Retinal pigment epithelial cell (primary cell): ENCODE measurements at regions not wholly inside any gene's neighbourhood (a gene's known extent, or its start where the extent isn't known, plus 50 kb on each side); places are given as distances from the start of the nearest gene placed in this dataset.

ENCODE experiments used
- DNase-seq: peaks from one replicate; pipeline ENCODE4 v3.0.0-alpha.2; 2010; ENCODE audit warnings: low read depth
- H3K4me3 ChIP-seq: 2 replicates; pipeline ENCODE4 v1.5.1; 2011; ENCODE audit warnings: mild to moderate bottlenecking, low read length, control low read depth, moderate library complexity
- TF ChIP-seq, protein P1 (sequence below): conservative IDR thresholded peaks from 2 replicates; pipeline ENCODE4 v1.5.1; 2011; ENCODE audit warnings: low read depth, low read length, control low read depth, inconsistent platforms

DNA sequence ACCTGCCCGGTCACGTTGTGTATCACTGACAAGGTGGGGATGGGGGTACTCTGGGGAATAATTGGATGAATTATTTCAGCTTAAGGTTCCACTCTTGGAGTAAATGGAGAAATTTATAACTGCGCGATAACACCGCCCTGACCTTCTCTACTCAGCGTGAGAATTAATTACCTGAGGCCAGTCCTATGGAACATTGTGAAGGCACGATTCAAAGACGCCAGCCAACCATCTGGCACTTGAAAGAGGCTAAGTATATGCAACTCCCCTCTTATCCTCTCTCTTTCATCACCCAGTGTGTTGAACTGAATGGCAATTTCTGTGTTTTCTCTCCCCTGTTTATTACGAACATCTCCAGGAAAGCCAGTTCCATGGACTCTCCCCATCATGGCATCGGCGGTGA lies 235.5 kb upstream of the TUT7 start:
- TF ChIP-seq, protein P1, sequence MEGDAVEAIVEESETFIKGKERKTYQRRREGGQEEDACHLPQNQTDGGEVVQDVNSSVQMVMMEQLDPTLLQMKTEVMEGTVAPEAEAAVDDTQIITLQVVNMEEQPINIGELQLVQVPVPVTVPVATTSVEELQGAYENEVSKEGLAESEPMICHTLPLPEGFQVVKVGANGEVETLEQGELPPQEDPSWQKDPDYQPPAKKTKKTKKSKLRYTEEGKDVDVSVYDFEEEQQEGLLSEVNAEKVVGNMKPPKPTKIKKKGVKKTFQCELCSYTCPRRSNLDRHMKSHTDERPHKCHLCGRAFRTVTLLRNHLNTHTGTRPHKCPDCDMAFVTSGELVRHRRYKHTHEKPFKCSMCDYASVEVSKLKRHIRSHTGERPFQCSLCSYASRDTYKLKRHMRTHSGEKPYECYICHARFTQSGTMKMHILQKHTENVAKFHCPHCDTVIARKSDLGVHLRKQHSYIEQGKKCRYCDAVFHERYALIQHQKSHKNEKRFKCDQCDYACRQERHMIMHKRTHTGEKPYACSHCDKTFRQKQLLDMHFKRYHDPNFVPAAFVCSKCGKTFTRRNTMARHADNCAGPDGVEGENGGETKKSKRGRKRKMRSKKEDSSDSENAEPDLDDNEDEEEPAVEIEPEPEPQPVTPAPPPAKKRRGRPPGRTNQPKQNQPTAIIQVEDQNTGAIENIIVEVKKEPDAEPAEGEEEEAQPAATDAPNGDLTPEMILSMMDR: no peak
- DNase-seq: no peak
- no peak overlapping the region for H3K4me3 ChIP-seq

DNA sequence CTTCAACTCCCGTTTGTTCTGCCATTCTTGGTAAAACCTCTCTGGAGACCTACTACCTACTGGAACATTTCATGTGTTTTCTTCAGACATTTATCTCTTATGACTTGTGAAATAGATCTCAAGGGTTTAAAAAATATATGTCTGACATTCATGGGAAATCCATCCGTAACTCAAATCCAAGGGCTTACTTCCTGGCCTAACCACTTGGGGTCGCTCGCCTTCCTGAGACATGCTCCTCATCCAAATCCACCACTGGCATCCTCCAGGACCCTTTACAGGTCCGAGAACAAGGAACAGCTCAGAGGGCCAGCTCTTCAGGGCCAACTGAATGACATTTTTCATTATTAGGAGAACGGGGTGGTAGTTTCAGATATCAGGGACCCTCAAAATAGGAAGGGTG lies 235.1 kb upstream of the TUT7 start:
- TF ChIP-seq, protein P1: no peak
- no peak overlapping the region for H3K4me3 ChIP-seq
- no peak for DNase-seq

DNA sequence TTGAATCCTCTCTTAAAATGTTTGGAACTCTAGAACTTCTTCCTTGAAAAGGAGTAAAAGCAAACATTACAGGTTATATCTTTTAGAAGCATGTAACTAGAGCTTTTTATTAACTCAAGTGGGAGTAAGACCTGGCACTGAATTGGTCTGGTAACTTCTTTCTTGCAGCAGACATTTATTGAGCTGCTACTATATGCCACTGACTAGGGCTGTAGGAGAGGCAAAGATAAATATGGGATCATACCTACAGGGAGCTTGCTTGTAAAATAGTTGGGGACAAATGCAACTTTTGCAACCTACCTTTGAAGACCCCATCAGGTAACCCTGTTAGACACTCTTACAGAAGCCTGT lies 231.9 kb upstream of the TUT7 start:
- no peak overlapping the region for H3K4me3 ChIP-seq
- TF ChIP-seq, protein P1: no peak
- no peak for DNase-seq

DNA sequence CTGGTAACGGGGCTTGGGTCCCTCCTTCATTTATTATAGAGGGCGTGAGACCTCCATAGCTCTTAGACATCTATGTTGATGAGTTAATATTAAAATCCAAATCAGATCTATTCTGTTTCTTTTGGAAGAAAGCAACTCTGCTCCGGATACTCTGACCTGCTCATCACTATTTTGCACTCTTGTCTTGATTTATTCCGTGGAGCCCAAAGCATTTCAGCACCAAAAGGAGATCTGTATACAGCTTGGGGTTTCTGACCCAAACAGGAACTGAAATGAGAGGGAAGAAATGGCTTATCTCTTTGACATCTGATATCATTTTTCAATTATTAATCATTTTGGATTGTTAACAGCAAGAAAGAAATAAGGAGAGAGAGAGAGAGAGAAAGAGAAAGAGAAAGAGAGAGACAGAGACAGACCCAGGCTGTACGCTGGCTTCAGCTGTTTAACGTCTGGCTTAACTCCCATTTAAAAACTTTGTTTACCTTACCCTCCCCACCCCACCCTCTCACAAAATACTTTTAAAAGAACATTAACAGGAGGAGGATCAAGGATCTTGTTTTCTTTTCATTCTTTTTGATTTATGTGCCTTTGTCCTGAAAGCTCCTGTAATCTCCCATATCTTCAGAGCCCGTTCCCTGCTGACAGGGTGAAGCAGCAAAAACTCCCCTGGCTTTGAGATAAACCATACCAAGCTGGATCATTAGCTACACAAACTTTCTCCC lies 231.4 kb upstream of the TUT7 start:
- TF ChIP-seq, protein P1: no peak
- DNase-seq: no peak
- H3K4me3 ChIP-seq: no peak overlapping the region

DNA sequence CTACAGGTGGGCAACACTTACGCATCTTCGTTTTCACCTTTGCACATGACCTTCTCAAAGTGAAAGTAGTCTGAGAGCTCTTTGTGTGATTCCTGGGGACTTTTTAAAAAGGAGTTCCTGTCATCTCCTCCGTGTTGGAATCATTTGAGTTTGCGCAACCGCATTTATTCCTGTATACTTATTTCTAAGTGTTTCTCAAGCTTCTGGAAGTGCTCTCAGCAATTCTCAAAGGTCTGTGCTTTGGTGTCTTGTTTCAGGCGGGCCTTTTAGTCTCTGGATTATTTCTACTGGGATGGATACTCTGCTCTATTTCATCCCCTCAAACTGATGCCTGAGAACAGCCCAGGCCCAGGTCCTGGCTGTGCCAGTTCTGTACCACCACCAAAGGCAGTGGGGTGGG lies 226.5 kb upstream of the TUT7 start:
- TF ChIP-seq, protein P1: no peak
- DNase-seq: no peak
- H3K4me3 ChIP-seq: no peak overlapping the region

DNA sequence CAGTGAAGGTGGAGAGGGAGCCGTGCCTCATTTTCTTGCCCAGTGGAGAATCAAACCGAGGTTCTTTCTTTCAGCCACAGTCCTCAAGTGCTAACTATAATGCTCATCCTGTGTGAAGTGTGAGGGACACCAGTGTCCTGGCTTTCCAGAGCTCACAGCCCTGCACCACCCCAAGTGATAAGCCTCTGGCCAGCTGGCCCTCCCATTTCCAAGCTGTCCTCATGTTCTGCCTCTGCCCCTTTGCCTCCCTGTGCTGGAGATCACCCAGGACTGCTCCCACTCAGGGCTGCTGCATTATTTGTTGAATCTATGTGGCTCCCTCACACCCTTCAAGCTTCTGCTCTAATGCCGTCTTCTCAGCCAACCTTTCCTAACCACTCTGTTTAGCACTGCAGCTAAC lies 224.5 kb upstream of the TUT7 start:
- TF ChIP-seq, protein P1: no peak
- H3K4me3 ChIP-seq: no peak overlapping the region
- no peak for DNase-seq
